Stimulated activated CD8-positive, alpha-beta memory T cell treated with anti-CD3 and anti-CD28 coated beads, Interleukin-15, amount 100 ng/mL, for 48 hours (primary cell): ENCODE measurements at regions not wholly inside any gene's neighbourhood (a gene's known extent, or its start where the extent isn't known, plus 50 kb on each side); places are given as distances from the start of the nearest gene placed in this dataset.

ENCODE experiments used
- DNase-seq, 2 donors: peaks; one replicate each; pipeline ENCODE4 v3.0.0-alpha.2; 2020; ENCODE audit warnings: low read depth in 2 of 2

DNA sequence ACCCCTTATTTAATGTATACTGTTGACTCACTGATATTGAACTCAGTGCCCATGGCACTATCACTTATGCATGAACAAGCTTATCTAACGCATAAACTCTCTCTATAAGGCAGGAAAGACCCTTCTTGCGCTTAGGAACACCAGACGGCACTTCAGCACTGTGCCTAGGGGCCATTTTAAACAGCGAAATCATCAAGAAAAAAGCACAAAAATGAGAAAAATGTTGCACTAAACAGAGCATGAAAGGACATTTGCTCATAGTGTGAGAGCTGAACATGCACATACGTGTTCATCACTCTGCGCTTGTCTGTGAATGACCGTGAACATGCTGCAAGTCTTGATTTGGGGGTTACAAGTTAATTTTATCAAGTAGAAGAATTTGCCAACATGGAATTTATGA is 109.6 kb downstream of the WDR11 start:
- DNase-seq: no peak

DNA sequence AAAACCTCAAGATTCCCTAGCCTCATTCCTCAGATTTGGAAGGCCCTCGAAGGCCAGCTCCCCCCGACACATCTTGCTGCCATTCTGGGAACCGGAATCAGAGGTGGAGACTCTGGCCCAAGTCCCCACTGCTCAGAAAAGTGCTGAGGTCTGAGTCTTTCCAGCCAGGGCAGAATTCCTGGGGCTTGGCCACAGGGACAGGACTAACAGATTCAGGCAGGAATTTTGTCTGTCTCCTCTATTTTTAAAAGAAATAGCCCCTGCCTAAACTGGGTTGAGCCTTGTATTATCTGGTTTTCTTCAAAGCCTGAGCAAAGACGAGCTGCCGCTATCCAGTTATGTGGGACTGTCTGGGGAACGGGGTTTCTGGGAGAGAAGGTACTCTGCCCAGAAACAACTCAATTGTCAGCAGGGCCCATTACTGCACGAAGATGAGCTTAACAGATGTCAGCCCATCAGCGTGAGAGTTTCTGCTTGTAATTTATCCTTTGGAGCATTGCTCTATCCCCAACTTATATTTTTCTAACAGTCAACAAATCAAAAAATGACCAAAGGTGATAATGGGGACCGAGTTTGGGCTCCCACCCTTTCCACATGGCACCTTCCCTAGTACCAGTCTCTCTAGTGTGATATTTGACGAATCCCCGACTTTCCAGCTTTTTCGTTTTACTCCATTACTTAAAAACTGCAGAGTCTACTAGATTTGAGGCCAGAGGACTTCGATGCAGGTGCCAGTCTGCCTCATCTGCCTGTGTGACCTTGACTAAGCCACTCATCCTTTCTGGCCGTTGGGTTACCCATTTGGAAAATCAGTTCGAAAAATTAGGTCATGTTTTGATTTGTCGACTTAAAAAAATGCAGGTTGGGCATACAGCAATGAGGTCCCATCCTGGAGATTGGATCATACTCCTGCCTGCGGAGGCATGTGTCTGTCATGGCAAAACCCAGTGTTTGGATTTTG is 110.9 kb downstream of the WDR11 start:
- DNase-seq: no peak

DNA sequence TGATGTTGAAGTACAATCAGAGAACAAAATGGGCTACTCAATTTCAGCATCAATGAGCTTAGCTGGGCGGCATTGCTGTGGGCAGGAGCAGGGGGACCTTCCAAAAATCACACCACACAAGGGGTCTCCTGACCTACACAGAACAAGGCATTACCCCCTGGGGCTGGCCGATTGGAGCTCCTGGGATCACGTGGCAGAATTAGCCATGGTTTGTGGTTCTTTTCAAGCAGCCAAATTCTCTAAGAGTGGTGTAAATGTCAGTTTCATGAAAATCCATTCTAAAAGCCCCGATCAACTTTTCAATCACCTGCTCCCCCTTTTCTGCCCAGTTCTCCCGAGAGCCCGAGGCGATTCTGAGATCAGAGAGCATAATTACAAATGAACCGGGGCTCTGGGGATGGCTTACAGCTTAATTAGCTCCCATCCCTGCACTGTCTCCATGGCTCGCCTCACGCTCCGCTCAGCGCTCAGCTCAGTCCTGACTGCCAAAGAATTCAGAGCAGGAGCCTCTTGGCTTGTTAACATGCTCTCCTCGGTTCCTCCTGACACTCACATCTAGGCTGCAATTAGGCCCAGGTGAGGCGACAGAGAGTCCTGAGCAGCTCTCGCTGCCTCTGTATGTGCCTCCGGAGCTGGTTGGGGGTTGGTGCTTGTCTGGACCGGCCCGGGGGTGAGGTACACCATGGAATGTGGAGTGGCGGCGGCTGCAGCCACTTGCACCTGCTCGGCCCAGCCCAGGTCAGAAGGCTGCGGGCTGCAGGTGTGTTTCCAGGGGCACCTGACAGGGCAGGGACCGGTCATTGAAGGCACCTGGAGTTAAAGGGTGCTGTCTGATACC is 111.8 kb downstream of the WDR11 start:
- DNase-seq: no peak

GRCh38 chr10:120963594-120964220 is 112.5 kb downstream of the WDR11 start:
- no peak for DNase-seq

DNA sequence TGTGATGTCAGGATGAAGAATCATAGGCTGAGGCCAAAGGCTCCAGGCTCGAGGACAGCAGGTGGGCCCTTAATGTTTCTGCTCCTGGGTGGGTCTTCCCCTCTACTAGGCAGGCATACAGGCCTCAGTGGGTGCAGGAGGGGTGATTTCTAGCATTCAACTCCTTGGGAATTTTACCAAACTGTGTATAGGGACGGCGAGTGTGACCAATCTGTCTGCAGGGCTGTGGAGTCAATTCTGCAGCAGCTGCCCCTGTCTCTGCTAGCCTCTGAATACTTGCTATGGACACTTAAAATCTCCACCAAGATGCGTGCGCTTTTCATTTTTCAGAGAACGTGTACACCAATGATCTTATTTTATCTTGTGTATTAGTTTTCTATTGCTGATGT is 115.5 kb downstream of the WDR11 start:
- no peak for DNase-seq

DNA sequence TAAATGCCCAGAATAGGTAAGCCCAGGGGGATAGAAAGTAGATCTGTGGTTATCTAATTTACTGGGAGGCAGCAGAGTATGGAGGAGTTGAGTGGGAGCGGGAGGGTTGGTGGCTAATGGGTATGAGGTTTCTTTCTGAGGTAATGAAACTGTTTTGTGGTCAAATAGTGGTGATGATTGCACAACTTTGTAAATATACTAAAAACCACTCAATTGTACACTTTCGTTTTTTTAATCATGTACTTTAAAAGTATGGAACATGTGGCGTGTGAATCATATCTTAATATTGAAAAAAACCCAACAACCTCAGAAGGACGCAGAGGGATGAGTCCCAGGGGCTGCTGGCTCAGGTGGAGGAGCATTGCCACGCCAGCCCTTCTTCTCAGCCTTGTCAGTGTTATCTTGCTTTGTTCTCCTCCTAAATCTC is 118.1 kb downstream of the WDR11 start:
- DNase-seq: no peak

DNA sequence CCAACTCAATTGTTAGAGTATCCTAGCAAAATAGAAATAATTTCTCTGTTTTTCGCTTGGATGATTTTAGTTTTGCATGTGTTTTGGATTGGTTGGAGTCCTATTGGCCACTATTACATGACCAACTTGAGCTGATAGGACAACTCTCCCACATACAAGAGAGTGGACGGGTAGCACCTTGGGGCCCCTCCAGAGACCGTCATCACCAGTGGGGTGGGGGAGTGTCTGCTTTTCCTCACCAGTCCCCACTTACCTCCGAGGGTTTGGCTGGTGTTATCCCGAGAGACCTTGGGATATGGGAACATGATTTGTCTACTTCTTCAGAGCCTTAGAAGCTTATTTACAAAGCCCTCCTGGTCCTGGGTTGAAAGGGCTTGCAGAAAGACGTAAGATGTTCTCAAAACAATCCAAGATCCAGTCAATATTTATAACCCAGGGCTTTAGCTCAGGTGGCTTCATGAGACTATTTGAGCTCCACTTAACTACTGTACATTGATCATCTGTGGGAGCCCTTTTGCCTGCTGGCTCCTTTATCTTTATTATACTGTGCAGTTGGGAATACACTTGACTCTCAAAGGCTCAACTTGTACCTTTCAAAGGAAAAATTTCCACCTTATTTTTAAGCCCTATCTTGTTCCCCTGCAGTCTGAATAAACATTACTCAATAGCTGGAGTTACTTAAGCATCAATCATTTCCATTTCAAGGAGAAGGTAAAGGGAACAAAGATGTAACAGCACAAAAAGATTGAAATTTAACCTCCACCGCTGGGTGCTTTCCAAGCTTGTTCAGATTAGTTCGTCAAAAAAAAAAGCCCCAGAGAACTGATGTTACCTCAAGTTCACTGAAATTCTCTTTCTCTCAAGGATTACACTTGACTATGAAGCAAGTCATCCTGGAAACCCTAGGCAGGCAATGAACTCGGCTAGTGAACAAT is 119.7 kb downstream of the WDR11 start:
- DNase-seq: no peak

GRCh38 chr10:120971671-120972070 is 120.5 kb downstream of the WDR11 start:
- DNase-seq: no peak

GRCh38 chr10:120972259-120972658 is 121.1 kb downstream of the WDR11 start:
- DNase-seq: no peak

DNA sequence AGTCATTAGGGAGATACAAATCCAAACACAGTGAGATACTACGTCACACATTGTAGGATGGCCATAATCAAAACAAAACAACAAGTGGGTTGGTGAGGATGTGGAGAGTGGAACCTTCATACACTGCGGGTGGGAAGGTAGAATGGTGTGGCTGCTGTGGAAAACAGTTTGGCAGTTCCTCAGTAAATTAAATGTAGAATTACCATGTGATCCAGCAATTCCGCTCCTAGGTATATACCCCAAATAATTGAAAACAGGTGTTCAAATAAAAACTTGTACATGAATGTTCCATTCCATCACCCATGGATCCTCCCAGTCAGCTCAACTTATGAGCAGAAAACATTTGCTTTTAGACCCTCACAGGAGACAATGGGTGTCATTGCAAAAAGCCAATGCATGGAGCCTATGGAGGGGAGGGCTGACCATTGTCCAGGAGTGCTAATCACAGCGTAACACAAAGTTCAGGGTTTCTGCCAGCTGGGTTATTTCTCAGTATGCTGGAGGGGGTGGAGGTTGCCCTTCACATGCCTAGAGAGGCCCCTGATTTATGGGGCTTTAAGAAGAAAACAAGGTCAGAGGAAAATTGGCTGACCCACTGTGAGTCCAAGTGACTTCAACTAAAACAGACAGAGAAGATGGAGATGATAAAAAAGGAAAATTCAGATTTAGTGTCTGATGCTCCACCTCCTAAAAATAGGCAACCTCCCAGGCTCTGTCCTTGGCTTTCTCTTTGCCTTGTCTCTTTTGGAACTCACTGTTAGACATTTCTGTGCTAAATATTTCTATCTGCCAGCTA is 124.1 kb downstream of the WDR11 start:
- no peak for DNase-seq

DNA sequence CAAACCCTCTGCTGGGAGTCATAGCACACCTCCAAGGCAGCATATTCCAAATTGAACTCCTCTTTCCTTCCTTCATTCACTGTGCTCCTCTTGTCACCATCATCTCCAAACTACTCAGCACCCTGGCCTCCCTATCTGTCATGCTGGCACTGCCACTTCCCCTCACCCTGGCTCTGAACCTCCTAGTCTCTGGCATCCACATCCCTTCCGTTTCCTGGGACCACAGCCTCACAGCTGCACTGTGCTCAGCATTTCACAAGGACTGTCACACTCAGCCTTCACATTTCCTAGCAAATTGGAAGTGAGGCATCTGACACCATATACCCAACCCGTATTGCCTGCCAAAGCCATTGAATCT is 124.7 kb downstream of the WDR11 start:
- DNase-seq: no peak

GRCh38 chr10:120977897-120978296 is 126.7 kb downstream of the WDR11 start:
- no peak for DNase-seq

DNA sequence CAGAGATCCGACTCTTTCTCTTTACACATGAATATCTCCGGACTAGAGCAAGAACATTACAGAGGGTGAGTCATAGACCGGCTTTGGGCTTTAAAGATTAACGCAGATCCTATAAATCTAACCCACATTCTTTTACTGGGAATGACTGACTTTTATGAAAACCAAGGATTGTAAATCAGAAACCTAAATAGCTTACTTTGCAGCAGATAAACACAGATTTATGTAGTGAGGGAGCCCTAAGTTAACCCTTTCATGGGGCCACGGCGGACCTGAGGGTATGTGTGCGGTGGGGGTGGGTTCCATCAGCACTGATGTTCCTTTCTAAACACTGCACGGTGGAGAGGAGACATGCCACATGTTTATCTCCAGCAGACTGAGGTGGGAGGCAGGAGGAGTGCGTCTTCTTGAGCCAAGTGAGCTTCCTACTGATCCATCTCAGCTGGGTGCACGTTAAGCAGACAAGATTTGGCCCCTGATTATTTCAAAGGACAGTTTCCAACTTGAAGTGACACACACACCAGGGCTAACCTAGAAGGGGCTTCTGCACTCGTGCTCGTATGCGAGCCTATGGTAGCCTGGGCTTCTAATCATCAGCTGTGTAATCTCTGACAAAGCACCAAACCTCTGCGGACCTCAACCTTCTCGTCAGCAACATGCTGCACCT is 127.6 kb downstream of the WDR11 start:
- DNase-seq: no peak

DNA sequence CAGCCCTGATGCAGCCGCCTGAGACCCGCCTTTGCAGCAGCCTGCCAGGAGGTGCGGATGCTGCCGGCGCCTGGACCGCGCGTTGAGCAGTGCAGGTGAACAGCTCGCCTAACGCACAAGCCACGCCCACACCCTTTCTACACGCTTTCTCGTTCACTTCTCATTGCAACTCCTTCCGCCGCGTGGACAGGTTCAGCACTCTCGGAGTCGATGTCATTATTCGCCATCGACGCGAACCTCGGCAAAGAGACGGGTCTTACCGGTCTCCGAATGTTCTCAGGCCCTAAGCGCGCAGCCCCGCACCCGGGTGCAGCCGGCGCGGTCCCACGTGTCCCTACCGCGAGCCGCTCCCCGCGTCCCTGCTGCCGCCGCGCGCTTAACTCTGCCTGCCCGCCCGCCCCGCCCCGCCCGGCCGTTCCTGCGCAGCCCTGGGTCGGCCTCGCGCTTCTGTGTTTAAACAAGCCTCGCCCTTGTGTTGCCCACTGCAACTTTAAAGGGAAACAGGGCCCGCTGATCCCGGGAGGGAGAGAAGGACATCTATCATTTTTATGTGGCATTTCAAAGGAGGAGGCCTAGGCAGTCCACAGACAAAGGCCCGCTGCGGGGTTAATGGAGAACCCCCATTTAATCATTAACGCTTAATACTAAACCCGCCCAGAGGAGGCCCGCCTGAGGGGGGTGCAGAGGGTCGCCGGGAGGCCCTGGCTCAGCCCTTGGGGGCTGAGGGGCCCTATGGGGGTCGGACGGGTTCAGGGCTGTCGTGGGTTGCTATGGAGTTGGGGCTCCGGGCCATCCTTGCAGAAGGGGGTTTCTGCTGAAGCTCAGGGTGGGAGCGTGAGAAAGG is 128.5 kb downstream of the WDR11 start:
- no peak for DNase-seq

DNA sequence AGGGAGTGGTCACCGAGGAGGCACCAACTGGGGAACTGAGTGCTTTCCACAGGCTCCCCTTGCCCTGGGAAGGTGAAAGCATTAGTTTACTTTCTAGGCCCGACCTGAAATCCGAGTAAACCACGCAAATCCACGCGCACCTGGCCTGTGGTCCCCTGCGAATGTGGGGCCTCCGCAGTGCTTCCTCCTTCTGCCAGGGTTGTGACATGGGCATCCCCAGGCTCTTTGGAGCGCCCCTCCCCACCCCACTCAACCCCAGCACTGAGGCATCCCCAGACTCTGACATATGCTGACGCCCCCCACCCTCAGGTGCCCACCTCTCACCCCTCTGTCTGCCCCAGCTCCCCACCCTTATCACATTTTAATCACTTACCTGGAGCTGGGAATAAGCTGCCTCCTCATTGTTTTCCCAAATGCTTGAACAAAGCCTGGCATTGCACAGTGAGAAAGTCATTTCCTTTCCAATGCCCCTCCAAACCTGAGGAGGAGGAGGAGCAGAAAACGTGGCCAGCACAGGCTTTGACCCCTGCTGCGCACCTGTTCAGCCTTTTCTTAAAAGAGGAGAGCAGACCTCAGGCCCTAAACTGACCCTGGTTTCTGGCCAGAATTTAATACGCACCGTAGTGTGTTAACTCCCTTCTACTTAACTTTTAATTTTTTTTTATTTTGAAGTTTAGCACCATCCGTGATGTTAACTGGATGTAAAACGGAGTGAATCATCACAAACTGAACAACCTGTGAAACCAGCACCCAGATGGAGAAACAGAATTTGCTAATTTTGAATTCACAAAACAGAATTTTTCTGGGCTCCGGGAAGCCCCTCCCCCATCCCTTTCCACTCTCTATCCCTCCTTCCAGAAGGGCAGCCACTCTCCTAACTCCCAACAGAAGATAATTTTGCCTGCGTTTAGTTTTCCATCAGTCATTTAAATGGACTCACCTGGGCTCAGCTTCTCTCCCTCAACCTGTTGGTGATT is 129.4 kb downstream of the WDR11 start:
- no peak for DNase-seq

DNA sequence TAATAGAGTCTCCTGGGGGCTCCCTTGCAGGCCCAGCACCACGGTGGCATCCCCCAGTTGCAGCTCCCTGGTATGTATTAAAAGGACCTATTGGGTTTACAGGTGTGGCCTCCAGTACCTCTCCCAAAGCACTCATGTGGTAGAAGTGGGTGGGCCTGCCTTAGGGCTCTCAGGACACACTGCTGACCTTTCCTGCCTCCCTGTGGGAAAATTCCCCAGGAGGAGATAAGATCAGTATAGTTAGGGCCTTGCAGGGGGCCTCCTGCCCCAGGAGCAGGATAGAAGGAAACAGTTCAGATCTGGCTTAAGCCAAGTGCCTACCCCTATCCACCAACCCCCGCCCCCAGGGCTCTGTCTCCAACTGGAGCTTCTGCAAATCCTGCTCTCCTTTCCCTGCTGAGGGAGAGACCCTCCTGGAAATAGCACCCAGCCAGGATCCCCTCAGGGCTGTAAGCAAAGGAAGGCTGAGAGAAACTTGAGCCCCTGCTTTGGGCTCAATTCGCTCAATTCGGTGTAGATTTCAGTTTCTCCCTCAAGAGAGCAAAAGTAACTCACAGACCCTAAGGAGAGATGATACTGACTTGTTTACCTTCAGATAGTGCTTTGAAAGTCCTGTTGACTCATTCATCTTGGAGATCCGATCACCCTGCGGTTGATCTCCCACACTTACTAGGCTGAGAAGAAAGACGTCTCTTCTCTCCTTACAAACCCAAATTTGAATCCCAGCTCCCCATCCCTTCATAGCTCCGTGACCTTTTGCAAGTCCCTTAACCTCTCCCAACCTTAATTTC is 130.6 kb downstream of the WDR11 start:
- no peak for DNase-seq

GRCh38 chr10:120982507-120982906 is 131.3 kb downstream of the WDR11 start:
- DNase-seq: no peak
